ENCODE measurements at regions not wholly inside any gene's neighbourhood (a gene's known extent, or its start where the extent isn't known, plus 50 kb on each side); places are given as distances from the start of the nearest gene placed in this dataset.

- TF ChIP-seq CTCF (IDR thresholded peaks at IDR 0.05) (no peak), POLR2A (IDR thresholded peaks at IDR 0.05) (no peak)
These were observed 250.8 kb upstream of the PITRM1 start for GRCh38 chr10:3423384-3423783.

Measured in vagina (tissue), 2 donors.